Activated CD8-positive, alpha-beta memory T cell treated with anti-CD3 and anti-CD28 coated beads, Interleukin-2, amount 50 U/mL, for 1 hour (primary cell): ENCODE measurements at regions not wholly inside any gene's neighbourhood (a gene's known extent, or its start where the extent isn't known, plus 50 kb on each side); places are given as distances from the start of the nearest gene placed in this dataset.

Source experiments
- DNase-seq: peaks from one replicate; pipeline ENCODE4 v3.0.0-alpha.2; 2020; ENCODE audit errors: extremely low read depth

- no peak for DNase-seq
Observed at GRCh38 chr18:45227001-45227742, 388.1 kb upstream of the SLC14A2 start.

- no peak for DNase-seq
Observed at GRCh38 chr18:45228796-45229388, 386.4 kb upstream of the SLC14A2 start.

GRCh38 chr18:45231617-45232016, 383.7 kb upstream of the SLC14A2 start:
- DNase-seq = no peak

GRCh38 chr18:45232061-45232460, 383.2 kb upstream of the SLC14A2 start:
- no peak for DNase-seq

- no peak for DNase-seq
Observed at GRCh38 chr18:45236676-45237075, 378.6 kb upstream of the SLC14A2 start.

GRCh38 chr18:45237343-45238098, 377.8 kb upstream of the SLC14A2 start:
- no peak for DNase-seq

- no peak for DNase-seq
Observed at GRCh38 chr18:45241271-45241670, 374.0 kb upstream of the SLC14A2 start.

GRCh38 chr18:45241982-45242565, 373.2 kb upstream of the SLC14A2 start:
- DNase-seq = no peak

GRCh38 chr18:45243340-45244110, 371.8 kb upstream of the SLC14A2 start:
- DNase-seq = no peak

- DNase-seq = no peak
Observed at GRCh38 chr18:45245091-45245511, 370.2 kb upstream of the SLC14A2 start.

- no peak for DNase-seq
Observed at GRCh38 chr18:45248240-45248903, 366.9 kb upstream of the SLC14A2 start.

- no peak for DNase-seq
Observed at GRCh38 chr18:45249246-45249661, 366.0 kb upstream of the SLC14A2 start.

- DNase-seq = no peak
Observed at GRCh38 chr18:45250479-45250878, 364.8 kb upstream of the SLC14A2 start.

GRCh38 chr18:45251236-45251635, 364.0 kb upstream of the SLC14A2 start:
- DNase-seq = no peak

- no peak for DNase-seq
Observed at GRCh38 chr18:45252474-45252873, 362.8 kb upstream of the SLC14A2 start.

GRCh38 chr18:45253056-45253565, 362.2 kb upstream of the SLC14A2 start:
- DNase-seq = no peak

- no peak for DNase-seq
Observed at GRCh38 chr18:45253973-45254708, 361.1 kb upstream of the SLC14A2 start.

GRCh38 chr18:45254709-45255082, 360.6 kb upstream of the SLC14A2 start:
- DNase-seq = no peak

GRCh38 chr18:45255197-45255890, 359.9 kb upstream of the SLC14A2 start:
- no peak for DNase-seq

GRCh38 chr18:45260125-45260524, 355.2 kb upstream of the SLC14A2 start:
- DNase-seq = no peak
